Brain microvascular endothelial cell (primary cell): ENCODE measurements at regions not wholly inside any gene's neighbourhood (a gene's known extent, or its start where the extent isn't known, plus 50 kb on each side); places are given as distances from the start of the nearest gene placed in this dataset.

Experiments
- DNase-seq: peaks from one replicate; pipeline ENCODE4 v3.0.0-alpha.2; 2020
- H3K27ac ChIP-seq: fragments of 250-450 bp; sonication (Bioruptor Pico); 2 replicates; pipeline ENCODE4 v1.5.1; 2020; ENCODE audit warnings: mild to moderate bottlenecking, moderate library complexity
- H3K27me3 ChIP-seq: fragments of 250-450 bp; sonication (Bioruptor Pico); replicated peaks from 2 replicates; pipeline ENCODE4 v1.5.1; 2020; ENCODE audit warnings: mild to moderate bottlenecking
- H3K36me3 ChIP-seq: fragments of 250-450 bp; sonication (Bioruptor Pico); replicated peaks from 2 replicates; pipeline ENCODE4 v1.5.1; 2020; ENCODE audit warnings: mild to moderate bottlenecking
- H3K4me3 ChIP-seq: 2 replicates; pipeline ENCODE4 v1.5.1; 2011; ENCODE audit warnings: low read depth, mild to moderate bottlenecking, control low read depth, low read length, moderate library complexity
- CTCF ChIP-seq: IDR thresholded peaks from 2 replicates; pipeline ENCODE4 v1.5.1; 2011; ENCODE audit warnings: low read depth, mild to moderate bottlenecking, moderate library complexity, low read length, control low read depth, inconsistent platforms; ENCODE audit errors: missing control alignments
- in situ Hi-C: cut with HindIII; loops from 2 replicates; pipeline ENCODE4 v1.10.0; 2017; ENCODE audit warnings: low sequenced_read_pairs, low pct_ligation_motif_present

GRCh38 chr9:135198144-135198543, 110.7 kb downstream of the OLFM1 start:
- Histone ChIP-seq H3K27me3 (no peaks in the 10 kb centered on the region), H3K27ac (no peak overlapping the region), H3K4me3 (no peak overlapping the region), H3K36me3 (no peaks in the 10 kb centered on the region)
- DNase-seq, result no peak
- in situ Hi-C loops, result no loop called here
- no peak for TF ChIP-seq CTCF

GRCh38 chr9:135198586-135199285, 111.3 kb downstream of the OLFM1 start:
- no peaks in the 10 kb centered on the region for H3K27me3 ChIP-seq
- DNase-seq, result no peak
- no peaks in the 10 kb centered on the region for H3K36me3 ChIP-seq
- no peak overlapping the region for H3K4me3 ChIP-seq
- in situ Hi-C loops, result no loop called here
- no peak overlapping the region for H3K27ac ChIP-seq
- TF ChIP-seq CTCF, result no peak

DNA sequence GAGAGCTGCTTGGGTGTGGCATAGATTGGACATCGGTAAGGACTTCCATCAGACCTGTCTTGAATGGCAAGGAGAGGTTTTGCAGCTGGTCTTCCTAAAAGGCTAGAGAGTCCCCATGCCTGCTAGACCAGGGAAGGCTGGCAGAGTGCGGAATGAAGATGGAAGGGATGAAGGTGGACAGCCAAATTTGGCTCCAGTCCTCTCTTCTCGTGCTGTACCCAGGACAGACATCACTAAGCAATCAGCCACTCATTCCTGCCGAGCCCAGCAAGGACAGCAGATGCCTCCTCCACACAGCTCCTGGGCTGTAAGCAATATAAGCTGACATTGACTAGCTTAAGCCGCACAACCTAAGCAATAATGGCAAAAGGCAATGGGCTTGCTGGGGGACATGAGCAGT, 112.0 kb downstream of the OLFM1 start:
- H3K27me3 ChIP-seq, result no peaks in the 10 kb centered on the region
- TF ChIP-seq CTCF, result no peak
- no peak for DNase-seq

GRCh38 chr9:135201711-135202110, 114.2 kb downstream of the OLFM1 start:
- Histone ChIP-seq H3K27me3 (no peaks in the 10 kb centered on the region), H3K4me3 (no peak overlapping the region), H3K27ac (no peak overlapping the region), H3K36me3 (no peaks in the 10 kb centered on the region)
- no peak for TF ChIP-seq CTCF
- DNase-seq, result no peak
- in situ Hi-C loops, result no loop called here

More for the DNA sequence above, 112.0 kb downstream of the OLFM1 start:
- in situ Hi-C loops, result no loop called here
- Histone ChIP-seq H3K27ac (no peak overlapping the region), H3K36me3 (no peaks in the 10 kb centered on the region), H3K4me3 (no peak overlapping the region)

DNA sequence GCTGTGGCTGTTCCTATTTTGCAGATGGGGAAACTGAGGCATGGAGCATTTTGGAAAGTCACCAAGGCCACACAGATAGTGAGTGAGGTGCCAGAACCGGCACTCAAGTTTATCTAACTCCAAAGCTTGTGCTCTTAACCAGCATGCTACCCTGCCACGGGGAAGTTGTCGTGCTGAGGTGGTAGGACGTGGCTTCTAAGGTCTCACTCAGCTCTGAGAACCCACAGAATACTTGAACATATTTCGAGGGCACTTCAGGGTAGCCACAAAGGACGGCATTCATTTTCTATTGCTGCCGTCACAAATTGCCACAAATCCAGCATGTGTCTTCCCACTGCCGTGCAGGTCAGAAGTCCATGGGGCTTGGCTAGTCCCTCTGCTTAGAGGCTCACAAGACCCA, 116.7 kb downstream of the OLFM1 start:
- Histone ChIP-seq H3K4me3 (no peak overlapping the region), H3K36me3 (no peaks in the 10 kb centered on the region), H3K27me3 (no peaks in the 10 kb centered on the region), H3K27ac (no peak overlapping the region)
- in situ Hi-C loops, result no loop called here
- no peak for TF ChIP-seq CTCF
- DNase-seq, result no peak

DNA sequence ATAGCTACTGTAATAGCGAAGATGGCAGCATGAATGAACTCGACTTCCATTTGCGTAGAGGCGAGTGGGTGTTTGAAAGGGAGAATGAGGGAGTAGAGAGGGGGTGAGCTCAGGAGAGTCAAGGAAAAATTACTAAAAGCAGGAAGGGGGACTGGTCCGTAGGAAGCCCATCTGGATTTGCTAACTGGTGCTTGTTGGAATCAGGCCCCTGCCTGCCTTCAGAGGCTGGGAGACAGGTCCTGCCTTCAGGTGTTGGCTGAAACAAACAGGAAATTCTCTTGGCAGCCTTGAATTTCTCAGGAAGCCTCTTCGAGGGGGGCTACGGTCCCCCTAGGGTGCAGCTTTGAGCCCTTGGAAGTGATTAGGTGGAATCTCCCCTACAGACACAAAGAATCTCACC, 121.7 kb downstream of the OLFM1 start:
- Histone ChIP-seq H3K27me3 (no peaks in the 10 kb centered on the region), H3K36me3 (no peaks in the 10 kb centered on the region), H3K27ac (no peak overlapping the region), H3K4me3 (no peak overlapping the region)
- in situ Hi-C loops, result no loop called here
- DNase-seq, result no peak
- no peak for TF ChIP-seq CTCF
